ENCODE measurements at regions not wholly inside any gene's neighbourhood (a gene's known extent, or its start where the extent isn't known, plus 50 kb on each side); places are given as distances from the start of the nearest gene placed in this dataset.

GRCh38 chr15:95265419-95265997, 1034.1 kb downstream of the MCTP2 start:
- TF ChIP-seq CTCF (IDR thresholded peaks at IDR 0.05; ENCODE audit: low read length) (no peak), EZH2 (IDR thresholded peaks at IDR 0.05; ENCODE audit: borderline replicate concordance, low read length) (no peak)
